Uterus (tissue), 2 donors: ENCODE measurements at regions not wholly inside any gene's neighbourhood (a gene's known extent, or its start where the extent isn't known, plus 50 kb on each side); places are given as distances from the start of the nearest gene placed in this dataset.

Source experiments
- POLR2A ChIP-seq, 2 donors: fragments of 450-650 bp; IDR thresholded peaks; one replicate each; pipeline ENCODE4 v1.6.1; 2016; ENCODE audit warnings: antibody characterized with exemption in 2 of 2, mild to moderate bottlenecking in 1 of 2, moderate library complexity in 1 of 2
- TF ChIP-seq, protein P1 (sequence below), 4 experiments: fragments of 200-600 bp in 2 of 4; fragments of 450-650 bp in 2 of 4; sonication (generic) in 2 of 4; IDR thresholded peaks; one replicate each; pipeline ENCODE4 v1.5.1; 2016 to 2019; ENCODE audit warnings: antibody characterized with exemption in 4 of 4, mild to moderate bottlenecking in 2 of 4, moderate library complexity in 1 of 4

- TF ChIP-seq, protein P1, sequence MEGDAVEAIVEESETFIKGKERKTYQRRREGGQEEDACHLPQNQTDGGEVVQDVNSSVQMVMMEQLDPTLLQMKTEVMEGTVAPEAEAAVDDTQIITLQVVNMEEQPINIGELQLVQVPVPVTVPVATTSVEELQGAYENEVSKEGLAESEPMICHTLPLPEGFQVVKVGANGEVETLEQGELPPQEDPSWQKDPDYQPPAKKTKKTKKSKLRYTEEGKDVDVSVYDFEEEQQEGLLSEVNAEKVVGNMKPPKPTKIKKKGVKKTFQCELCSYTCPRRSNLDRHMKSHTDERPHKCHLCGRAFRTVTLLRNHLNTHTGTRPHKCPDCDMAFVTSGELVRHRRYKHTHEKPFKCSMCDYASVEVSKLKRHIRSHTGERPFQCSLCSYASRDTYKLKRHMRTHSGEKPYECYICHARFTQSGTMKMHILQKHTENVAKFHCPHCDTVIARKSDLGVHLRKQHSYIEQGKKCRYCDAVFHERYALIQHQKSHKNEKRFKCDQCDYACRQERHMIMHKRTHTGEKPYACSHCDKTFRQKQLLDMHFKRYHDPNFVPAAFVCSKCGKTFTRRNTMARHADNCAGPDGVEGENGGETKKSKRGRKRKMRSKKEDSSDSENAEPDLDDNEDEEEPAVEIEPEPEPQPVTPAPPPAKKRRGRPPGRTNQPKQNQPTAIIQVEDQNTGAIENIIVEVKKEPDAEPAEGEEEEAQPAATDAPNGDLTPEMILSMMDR (IDR thresholded peaks at IDR 0.05) = no peak
- TF ChIP-seq POLR2A (IDR thresholded peaks at IDR 0.05) = no peak
Measured at GRCh38 chr19:32146664-32147063, 198.7 kb upstream of the ZNF507 start.
